Adrenal gland (tissue), 9 donors: ENCODE measurements at regions not wholly inside any gene's neighbourhood (a gene's known extent, or its start where the extent isn't known, plus 50 kb on each side); places are given as distances from the start of the nearest gene placed in this dataset.

ENCODE experiments used
- DNase-seq, 7 donors: peaks; one replicate each; pipeline ENCODE4 v3.0.0-alpha.2; 2019 to 2020
- H3K27ac ChIP-seq, 5 donors: fragments of 200-600 bp; sonication (generic) in 4 of 5; 1 replicate in 3 of 5; 2 replicates in 2 of 5; pipeline versions ENCODE4 v1.5.1 to v1.8.0; 2016 to 2020; ENCODE audit warnings: mild to moderate bottlenecking in 1 of 5
- H3K27me3 ChIP-seq: fragments of 200-600 bp; 2 replicates; pipeline ENCODE4 v1.8.0; 2021
- H3K36me3 ChIP-seq, 2 donors: fragments of 200-600 bp; replicated peaks in 1 of 2; 1 replicate in 1 of 2; 2 replicates in 1 of 2; pipeline versions ENCODE4 v1.5.1 to v1.8.0; 2018 to 2022
- H3K4me1 ChIP-seq, 2 donors: fragments of 200-600 bp; replicated peaks in 1 of 2; 1 replicate in 1 of 2; 2 replicates in 1 of 2; pipeline versions ENCODE4 v1.5.1 to v1.8.0; 2018 to 2021
- H3K4me3 ChIP-seq, 4 donors: fragments of 200-600 bp; sonication (generic) in 3 of 4; one replicate each; pipeline ENCODE4 v1.5.1; 2016 to 2018
- H3K9me3 ChIP-seq, 3 donors: fragments of 200-600 bp; sonication (generic) in 1 of 3; replicated peaks in 1 of 3; 1 replicate in 2 of 3; 2 replicates in 1 of 3; pipeline versions ENCODE4 v1.5.1 to v1.8.0; 2016 to 2021
- CTCF ChIP-seq, 6 experiments: fragments of 450-650 bp in 4 of 6; fragments of 200-600 bp in 2 of 6; sonication (generic) in 1 of 6; IDR thresholded peaks; 1 replicate in 5 of 6; 2 replicates in 1 of 6; pipeline versions ENCODE4 v1.5.1 to v1.8.0; 2016 to 2021; ENCODE audit warnings: antibody characterized with exemption in 6 of 6, mild to moderate bottlenecking in 2 of 6, moderate library complexity in 1 of 6
- POLR2A ChIP-seq, 2 donors: fragments of 450-650 bp; IDR thresholded peaks; one replicate each; pipeline ENCODE4 v1.6.1; 2017; ENCODE audit warnings: antibody characterized with exemption in 2 of 2, mild to moderate bottlenecking in 2 of 2, moderate library complexity in 1 of 2
- WGBS, 4 donors: extraction: QIAGEN DNeasy Blood & Tissue Kit in 2 of 4; methylation state at CpG; one replicate each; pipeline versions ENCODE4 v1.1.5 to v1.1.7; 2013 to 2017; 5-methylcytosine and 5-hydroxymethylcytosine counted together
- intact Hi-C, 2 donors: fragments of 100-400 bp; cut with DNase I; formaldehyde crosslinking; loops; one replicate each; pipeline versions ENCODE4 v1.14.1 to v1.15.0; 2022 to 2023
- donor health status: healthy with polysubstance abuse.
- donor health status: Bipolar disorder and iron deficiency.
- donor health status: DM: yes; HTN: yes; CAD: no.
- donor health status: DM: no; HTN: no; CAD: no.
- donor health status: DM: no; HTN: no; CAD: no.

GRCh38 chr13:89217813-89218212, 1546.6 kb downstream of the SLITRK5 start:
- Histone ChIP-seq H3K27me3 (no peaks in the 10 kb centered on the region), H3K36me3 (no peaks in the 10 kb centered on the region), H3K4me1 (no peaks in the 10 kb centered on the region), H3K27ac (no peak overlapping the region), H3K4me3 (no peak overlapping the region), H3K9me3 (no peaks in the 10 kb centered on the region)
- TF ChIP-seq CTCF (IDR thresholded peaks at IDR 0.05) (no peak), POLR2A (IDR thresholded peaks at IDR 0.05) (no peak)
- no peak for DNase-seq
- intact Hi-C loops = no loop called here

- Histone ChIP-seq H3K4me3 (no peak overlapping the region), H3K4me1 (no peaks in the 10 kb centered on the region), H3K27ac (no peak overlapping the region), H3K36me3 (no peaks in the 10 kb centered on the region), H3K27me3 (no peaks in the 10 kb centered on the region), H3K9me3 (no peaks in the 10 kb centered on the region)
- TF ChIP-seq CTCF (IDR thresholded peaks at IDR 0.05) (no peak), POLR2A (IDR thresholded peaks at IDR 0.05) (no peak)
- no peak for DNase-seq
- intact Hi-C loops = no loop called here
- WGBS, 4 donors = 81 to 100% (median 87%) methylated on average over 1 of the region's 1 CpG
Measured at GRCh38 chr13:89221557-89222158, 1550.5 kb downstream of the SLITRK5 start.

- WGBS, 4 donors = 56 to 61% (median 58%) methylated on average over 4 of the region's 4 CpGs
- no peak overlapping the region for H3K4me3 ChIP-seq
- no peaks in the 10 kb centered on the region for H3K4me1 ChIP-seq
- H3K27me3 ChIP-seq = no peaks in the 10 kb centered on the region
- no peaks in the 10 kb centered on the region for H3K36me3 ChIP-seq
- H3K27ac ChIP-seq = no peak overlapping the region
- intact Hi-C loops = no loop called here
- no peaks in the 10 kb centered on the region for H3K9me3 ChIP-seq
- no peak for DNase-seq
- TF ChIP-seq CTCF (IDR thresholded peaks at IDR 0.05) = no peak
- no peak for TF ChIP-seq POLR2A (IDR thresholded peaks at IDR 0.05)
Measured at GRCh38 chr13:89227356-89227755, 1556.2 kb downstream of the SLITRK5 start.

- TF ChIP-seq POLR2A (IDR thresholded peaks at IDR 0.05) (no peak), CTCF (IDR thresholded peaks at IDR 0.05) (no peak)
- H3K4me3 ChIP-seq = no peak overlapping the region
- no peaks in the 10 kb centered on the region for H3K9me3 ChIP-seq
- no peak for DNase-seq
- H3K27me3 ChIP-seq = no peaks in the 10 kb centered on the region
- 64 to 86% (median 70%) methylated on average over 7 of the region's 7 CpGs for WGBS, 4 donors
- H3K36me3 ChIP-seq = no peaks in the 10 kb centered on the region
- no peaks in the 10 kb centered on the region for H3K4me1 ChIP-seq
- no peak overlapping the region for H3K27ac ChIP-seq
- intact Hi-C loops = no loop called here
Measured at GRCh38 chr13:89238496-89238895, 1567.3 kb downstream of the SLITRK5 start.
